Hematopoietic multipotent progenitor cell treated with erythropoietin and hydrocortisone succinate and interleukin-3 and kit ligand, for 4 days (in vitro differentiated cells): ENCODE measurements at regions not wholly inside any gene's neighbourhood (a gene's known extent, or its start where the extent isn't known, plus 50 kb on each side); places are given as distances from the start of the nearest gene placed in this dataset.
A peak's percentile ranks its signal among the peaks of the same experiment; 100 is the strongest.

ENCODE experiments used
- DNase-seq: peaks from one replicate; pipeline ENCODE4 v3.0.0-alpha.2; 2015

DNA sequence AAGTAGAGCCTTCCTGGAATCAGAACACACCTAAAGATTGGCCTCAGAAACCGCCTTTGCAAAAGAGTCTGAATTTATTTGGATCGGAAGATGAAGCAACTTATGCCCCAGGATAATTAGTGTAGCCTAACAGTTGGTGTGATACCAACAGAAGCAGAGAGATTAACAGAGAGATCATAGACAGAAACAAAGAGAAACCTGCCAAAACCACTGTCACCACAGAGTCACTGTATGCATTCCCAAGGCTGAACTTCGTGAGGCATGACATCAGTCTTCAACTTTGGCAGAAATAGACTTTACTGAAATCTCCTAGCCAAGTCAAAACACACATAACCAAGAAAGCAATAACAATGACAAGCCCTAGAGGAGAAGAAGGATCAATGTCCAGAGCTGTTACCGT, 361.8 kb downstream of the ELAVL2 start:
- DNase-seq = no peak

DNA sequence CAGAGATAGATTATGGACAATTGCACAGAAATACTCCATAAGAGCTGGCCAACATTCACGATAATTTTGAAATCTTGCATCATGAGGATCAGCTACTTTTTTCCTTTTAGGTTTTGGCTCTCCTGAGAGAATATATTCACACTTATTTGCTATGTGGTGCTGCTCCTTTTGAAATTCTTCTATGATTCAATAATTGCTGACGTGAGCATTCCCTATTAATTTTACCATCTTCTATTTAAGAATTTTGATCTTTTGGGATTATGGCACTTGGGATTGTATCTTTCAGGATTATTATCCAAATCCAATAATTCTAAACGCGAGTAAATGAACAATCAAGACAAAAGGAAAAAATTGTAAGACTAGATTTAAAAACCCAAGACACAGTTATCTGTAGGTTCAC, 358.8 kb downstream of the ELAVL2 start:
- no peak for DNase-seq

DNA sequence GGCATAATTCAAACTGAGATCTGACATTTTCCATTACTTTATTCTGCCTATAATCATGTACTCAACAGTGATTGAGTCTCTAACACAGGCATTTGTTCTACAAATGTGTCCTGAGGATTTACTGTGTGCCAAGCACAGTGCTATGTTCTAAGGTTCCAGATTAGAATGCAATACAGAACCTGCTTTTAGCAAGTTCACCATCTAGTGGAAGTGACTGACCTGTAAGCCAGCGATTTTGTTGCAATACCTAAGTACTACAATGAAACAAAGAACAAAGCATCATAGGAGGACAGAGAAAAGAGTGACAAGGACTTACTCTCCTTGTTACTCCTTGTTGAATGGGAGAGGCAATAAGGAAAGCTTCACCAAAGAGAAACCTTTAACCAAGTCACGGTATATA, 348.1 kb downstream of the ELAVL2 start:
- no peak for DNase-seq

DNA sequence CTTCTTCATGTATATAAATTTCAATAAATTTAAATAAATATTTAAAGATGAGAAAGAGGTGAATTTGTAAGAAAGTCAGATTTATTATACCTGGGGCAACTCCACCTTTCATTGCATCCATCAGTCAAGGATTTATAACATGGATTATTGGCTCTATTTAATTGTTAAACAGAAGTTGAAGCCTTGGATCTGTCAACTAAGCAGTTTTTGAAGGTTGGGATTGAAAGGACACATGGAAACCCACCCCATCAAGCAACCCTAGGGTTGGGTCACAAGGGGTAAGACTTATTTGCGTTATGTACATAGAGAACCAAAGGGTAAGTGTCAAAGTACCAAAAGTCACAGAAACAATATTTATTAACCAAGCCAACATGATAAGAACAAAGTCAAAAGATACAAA, 342.5 kb downstream of the ELAVL2 start:
- DNase-seq = no peak

DNA sequence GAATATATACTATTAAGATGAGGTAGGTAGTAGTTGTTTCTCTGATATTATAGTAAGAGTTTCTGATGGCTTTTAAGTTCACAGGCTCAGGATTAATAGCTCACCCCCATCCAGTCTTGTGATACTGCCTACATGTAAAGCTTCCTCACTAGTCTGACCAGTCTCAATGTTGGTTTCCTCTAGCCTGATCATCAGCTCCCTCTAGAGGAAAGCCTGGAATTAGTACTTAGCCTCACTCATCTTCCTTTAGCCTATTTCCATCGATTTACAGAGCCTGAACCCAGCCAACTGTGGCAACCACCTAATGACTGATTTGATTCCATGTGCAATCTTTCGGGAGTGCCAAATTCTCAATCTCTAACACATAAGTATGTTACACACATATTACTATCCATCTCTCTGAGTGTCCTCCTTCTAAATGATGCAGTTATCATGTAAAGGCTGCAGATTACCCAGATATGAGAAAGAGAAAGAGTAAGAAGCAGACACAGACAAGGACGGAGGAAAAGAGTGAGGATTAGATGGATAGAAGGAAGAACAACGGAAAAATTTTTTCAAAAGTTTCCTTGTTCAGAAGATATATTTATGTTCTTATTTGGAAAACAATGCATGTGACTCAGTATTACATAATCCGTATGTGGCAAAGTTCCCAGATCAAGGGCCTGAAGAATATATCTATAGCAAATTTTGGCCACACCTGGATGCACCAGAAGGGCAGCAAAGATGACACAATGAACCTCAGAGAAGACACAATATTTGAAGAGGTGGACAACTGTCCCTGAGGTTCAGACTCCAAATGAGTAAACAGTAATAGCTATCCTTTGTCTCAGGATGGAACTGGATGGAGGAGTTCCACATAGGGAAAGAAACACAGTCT, 333.7 kb downstream of the ELAVL2 start:
- peak; percentile 45 for DNase-seq

DNA sequence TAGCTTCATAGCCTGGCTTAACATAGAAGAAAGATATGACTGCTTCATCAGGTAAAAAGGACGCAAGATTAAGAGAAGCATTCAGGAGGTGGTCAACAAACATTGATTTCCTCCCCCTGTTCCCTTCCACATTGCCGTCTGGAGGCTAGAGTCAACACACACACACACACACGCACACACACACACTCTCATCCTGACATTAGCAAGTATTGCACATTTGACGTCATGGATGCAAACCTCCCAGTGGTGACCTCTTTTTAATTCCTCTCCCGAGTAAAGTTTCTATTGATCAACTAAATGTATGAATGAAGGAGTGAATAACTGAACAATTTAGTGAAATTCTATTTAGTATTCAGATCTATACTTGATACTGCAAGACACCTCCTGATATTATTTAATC, 332.8 kb downstream of the ELAVL2 start:
- DNase-seq = no peak

DNA sequence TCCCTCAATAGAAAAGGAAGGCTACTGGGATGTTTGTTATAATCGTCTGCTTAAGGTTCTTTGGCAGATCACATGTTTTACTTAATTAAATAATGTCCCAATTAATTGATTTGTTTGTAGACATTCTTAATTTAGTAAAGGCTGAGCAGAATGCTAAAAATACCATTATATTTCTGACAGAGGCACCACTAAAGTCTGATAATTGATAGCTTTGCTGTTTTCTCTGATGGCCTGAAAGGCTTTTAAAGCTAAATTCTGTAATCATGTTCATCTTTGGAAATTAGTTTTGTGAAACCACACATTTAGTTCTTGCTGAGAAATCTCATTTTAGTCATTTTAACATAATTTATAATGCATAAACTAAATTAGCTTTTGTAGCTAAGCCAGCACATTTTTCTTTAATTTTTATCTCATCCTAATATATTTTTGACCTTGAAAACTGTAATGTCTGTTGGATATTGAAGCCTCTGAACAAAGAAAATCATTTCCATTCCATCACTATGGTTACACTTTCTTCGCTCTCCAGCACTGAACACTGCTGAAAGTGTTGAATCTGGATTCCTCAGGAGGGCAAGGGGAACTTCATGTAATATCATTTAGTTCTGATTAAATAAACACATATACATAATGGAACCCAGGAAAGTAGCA, 329.4 kb downstream of the ELAVL2 start:
- no peak for DNase-seq

DNA sequence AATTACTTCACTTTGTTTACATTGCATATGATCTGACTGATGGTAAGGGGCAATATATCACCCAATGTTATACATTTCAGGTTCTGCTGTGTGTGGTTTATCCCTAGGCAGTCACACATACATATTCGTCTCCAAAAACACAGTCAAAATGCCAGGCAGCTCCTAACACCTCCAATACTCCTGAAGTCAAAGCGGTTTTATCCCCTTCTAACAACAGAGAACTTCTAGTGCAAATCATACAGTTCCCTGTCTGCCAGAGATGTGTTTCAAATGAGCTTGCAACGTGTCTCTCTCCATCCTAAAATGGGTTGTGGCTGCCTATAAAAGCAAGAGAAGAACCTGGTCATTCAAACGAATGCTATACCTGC, 328.9 kb downstream of the ELAVL2 start:
- DNase-seq = no peak

DNA sequence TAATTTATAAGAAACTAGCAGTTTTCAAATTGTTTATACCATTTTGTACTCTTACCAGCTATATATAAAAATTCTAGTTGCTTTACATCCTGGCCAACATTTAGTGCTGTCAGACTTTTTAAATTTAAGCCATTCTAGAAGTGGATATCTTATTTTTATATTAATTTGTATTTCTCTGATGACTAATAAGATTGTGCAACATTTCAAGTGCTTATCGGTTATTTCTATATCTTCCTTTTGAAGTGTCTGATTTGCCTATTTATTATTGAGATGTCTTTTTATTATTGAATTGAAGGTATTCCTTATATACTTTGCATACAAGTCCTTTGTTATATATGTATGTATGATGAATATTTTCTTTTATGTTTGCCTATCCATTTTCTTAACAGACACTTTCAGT, 324.0 kb downstream of the ELAVL2 start:
- no peak for DNase-seq

DNA sequence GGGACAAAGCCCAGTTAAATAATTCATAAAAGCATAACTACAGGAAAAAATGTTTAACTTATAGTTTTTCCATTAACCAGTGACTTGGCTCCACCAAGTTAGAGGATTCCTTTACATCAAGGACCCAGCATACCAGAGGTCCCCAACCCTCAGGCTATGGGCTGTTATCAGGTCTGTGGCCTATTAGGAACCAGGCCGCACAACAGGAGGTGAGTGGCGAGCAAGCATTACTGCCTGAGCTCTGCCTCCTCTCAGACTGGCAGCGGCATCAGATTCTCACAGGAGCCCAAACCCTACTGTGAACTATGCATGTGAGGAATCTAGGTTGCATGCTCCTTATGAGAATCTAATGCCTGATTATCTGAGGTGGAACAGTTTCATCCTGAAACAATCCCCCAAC, 303.1 kb downstream of the ELAVL2 start:
- no peak for DNase-seq

DNA sequence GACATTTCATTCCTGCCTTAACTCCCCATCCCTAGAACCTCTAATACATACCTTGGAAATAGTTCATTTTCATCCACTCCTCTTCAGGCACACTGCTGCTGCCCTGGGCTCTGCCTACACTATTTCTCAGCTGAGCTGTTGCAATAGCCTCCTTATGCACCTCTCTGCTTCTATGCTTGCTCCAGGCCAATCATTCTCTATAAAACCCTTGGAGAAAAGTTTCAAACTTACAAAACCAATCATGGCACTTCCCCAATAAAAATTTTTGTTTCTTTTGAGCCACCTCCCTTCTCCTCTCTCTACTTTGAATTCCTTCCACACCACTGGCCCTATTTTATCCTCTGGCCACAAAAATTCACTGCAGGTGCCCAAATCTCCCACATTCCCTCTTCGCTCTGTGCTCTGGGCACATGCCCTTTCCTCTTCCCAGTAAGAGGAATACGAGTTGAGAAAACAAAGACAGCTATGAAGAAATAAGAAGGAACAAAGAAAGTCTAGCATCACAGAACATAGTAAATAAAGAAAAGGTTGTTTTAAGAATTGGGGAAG, 301.4 kb downstream of the ELAVL2 start:
- DNase-seq = no peak

DNA sequence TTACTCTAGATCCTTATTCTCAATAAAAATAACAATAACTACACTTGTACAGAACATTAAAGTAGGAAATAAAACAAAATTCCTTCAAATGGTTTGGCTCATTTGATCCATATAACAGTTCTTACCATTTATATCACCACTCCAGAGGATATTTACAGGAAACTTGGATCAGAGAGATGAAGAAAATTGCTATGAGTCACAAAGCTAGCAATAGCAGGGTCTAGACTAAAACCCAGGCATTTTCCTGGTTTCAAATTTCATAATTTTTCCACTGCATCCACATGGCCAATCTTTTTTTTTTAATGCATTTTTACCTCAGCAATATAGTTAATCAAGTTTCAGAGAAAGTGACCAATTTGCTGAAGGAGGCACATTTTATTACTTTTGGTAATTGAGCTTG, 299.2 kb downstream of the ELAVL2 start:
- no peak for DNase-seq

DNA sequence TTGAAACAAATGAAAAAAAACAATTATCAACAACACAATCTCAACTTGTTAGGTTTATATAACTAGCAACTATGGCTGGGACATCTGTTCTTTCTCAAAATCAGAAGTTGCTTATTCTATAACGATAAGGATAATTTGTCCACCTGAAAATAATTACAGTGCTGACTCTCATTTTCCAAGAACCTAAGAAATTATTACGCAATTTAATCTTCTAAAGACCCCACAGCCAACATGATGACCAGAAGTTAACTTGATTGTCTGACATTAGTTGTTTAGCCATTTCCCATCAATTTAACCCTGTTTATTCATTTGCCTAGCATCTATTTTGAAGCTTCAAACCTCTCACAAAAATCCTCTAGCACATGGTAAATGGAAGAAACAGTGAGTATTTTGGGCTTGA, 293.8 kb downstream of the ELAVL2 start:
- DNase-seq = no peak

DNA sequence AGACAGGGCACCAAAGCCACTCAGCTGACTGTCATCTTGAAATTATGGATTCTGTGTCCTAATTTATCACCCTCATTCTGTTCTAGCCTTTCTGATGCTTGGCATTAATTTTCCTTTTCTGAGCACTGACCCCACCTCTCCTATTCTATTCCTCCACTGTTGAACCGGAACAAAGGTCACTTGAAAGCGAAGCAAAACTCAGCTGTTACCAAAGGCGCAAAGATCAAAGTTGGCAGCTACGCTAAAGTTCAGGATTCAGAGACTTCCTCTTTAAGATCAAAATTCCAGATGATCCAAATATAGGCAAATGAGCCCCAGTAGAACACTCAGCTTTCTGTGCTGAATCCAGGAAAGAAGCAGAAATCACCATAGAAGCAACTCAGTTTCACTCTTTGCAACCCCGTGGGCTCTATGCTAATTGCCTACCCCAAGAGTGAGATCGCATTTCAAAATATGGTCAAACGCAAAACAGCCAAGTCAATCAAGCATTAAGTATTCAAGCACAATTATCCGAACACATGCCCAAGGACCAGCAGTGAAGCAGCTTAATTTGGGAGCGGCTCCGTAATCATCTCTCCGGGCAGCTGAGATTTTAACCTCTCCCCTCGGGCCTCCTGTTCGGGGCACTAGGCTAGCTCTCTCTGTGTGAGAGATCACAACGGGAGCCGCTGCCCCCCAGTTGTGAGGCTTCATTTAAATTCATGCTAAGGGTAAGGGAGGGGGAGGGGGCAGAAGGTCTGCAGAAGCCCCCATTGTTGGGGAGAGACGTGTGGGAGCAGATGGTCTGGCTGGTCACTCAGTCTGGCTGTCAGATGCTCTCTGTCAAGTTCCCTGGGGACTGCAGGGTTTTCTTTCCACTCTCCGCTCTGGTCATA, 288.6 kb downstream of the ELAVL2 start:
- DNase-seq = no peak

DNA sequence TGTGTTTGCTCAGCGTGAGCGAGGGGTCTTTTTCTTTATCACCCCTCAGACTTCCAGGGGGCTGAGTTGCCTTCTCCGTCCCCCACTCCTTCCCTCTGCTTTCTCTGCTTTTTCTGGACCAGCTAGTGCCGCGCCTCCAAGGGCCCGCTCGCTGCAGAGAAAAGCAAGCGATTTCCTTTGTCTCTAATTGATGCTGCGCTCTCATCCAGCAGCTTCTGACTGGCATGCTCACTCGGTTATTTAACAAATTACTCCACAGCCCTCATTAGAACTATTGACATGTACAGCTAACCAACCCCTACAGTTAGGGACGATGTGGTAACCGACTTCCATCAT, 288.0 kb downstream of the ELAVL2 start:
- no peak for DNase-seq

DNA sequence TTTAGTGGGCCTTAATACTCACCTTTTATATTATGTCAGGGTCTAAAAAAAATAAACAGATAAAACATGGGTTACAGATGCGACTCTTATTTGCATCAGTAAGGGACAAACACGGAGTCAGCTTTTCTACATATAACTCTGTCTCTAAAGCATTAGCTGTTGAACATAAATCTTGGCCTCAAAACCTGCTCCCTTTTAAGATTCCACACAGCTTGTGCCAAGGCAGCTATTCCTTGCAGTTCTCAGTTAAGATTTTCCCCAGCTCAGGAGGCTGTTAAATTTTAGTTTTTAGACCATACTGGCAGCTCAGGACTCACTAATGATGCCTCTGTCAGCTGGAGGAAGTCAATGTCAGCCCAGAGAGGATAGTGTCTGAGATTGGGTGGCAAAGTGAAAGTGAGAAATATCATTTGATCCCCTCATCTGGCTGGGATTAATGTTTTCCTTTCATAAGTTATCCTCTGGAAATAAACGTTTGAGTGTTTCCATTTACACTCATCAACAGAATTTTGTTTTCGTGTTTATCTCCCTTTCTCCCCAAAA, 287.5 kb downstream of the ELAVL2 start:
- DNase-seq = no peak

DNA sequence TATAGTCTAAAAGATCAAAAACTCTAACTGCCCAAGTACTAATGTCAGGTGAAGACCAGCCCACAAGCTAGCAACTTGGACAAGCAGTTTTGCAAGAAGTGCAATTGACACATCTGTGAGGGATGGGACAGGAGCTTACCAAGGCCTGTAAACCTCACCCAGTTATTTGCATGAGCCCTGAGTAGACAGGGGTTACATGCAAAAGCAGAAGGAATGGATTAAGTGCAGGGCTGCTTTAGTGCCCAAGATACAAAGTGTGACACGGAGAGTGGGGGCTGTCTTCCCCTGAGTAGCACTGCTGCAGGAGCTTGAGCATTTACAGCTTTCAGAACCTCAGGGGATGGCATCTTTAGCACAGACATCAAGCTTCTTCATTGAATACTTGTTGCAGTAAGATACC, 286.7 kb downstream of the ELAVL2 start:
- DNase-seq = no peak

DNA sequence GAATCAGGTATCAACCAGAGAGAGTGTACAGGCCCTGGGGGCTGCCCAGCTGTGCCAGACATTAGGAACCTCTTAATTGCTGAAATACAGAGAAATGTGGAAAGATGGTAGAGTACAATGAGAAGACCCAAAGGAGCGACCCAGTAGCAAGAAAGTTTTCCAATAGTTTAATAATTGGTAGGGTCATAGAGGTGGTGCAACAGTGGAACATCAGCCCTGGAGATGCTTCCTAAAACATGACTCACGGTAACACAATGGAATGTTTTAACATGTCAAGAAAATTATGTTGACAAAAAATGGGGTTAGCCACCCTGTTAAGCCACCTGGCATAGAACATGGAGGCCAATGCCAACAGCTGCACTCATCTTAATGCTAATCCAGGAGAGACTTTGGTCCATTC, 284.1 kb downstream of the ELAVL2 start:
- no peak for DNase-seq

DNA sequence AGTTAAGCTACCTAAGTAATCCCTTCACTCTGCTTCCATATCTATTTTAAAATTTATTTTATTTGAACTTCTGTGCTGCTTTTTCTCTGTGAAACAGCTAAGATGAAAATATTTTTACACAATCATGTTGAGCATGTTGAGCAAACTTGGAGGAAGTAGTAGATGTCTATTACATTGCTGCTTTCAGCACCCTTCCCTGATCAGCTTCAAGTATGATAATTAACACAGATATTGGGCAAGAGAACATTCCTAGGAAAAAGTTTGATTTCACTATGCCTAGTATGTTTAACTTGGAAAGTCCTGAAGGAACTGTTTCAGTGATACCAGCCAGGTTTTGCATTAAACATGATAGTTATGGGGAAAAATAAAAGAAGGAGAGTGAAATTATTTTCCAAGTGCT, 283.6 kb downstream of the ELAVL2 start:
- DNase-seq = no peak

DNA sequence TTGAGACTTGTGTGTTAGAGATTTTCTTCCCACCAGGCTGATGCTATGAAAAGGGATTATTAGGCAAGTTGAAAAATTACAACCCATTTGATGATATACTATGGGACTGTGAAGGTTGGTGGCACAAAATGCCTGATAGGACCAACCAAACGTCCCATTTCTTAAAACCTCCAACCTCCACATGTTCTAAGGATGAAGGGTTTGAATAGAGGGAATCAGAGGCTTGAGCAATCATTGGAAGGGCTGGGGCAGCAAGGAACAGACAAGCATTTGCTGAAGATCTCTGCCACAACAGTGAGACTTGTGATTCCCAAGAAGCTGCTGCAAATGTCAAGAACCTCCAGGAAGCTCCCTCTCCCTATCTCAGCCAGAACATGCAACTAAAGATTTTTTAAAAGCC, 283.1 kb downstream of the ELAVL2 start:
- no peak for DNase-seq

DNA sequence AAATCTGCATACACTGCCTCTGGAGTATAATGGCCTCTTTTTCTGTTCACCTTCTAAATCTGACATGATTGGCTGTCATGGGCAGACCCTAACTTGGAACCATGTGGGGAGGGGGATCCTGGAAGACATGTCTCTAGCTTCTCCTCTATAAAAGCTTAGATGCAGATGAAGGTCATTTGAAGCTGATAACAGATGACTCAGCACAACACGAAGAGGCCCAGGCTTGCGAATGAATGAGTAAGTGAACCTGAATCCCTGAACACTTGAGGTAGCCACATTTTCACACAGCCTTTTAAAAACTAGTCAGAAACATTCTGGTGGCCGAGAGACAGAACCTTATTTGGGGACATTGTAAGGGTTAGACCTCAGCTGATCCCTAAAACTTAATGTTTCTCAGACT, 282.6 kb downstream of the ELAVL2 start:
- DNase-seq = no peak

DNA sequence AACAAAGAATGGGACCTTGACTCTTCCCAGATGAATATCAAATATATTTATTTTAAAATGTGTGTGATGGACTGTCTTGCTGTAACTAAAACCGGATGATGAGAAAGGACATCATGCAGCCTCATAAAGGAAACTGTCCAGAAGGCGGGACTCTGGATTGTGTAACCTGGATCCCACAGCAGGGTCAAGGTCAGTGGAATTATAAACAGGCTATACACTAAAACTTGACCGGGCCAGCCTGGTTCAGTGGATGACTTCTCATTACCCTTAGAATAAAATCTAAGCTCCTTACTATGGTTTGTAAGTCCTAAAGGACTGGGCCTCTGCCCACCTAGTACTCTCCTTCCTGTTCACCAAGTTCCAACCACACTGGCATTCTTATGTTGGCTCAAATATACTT, 280.3 kb downstream of the ELAVL2 start:
- DNase-seq = no peak

DNA sequence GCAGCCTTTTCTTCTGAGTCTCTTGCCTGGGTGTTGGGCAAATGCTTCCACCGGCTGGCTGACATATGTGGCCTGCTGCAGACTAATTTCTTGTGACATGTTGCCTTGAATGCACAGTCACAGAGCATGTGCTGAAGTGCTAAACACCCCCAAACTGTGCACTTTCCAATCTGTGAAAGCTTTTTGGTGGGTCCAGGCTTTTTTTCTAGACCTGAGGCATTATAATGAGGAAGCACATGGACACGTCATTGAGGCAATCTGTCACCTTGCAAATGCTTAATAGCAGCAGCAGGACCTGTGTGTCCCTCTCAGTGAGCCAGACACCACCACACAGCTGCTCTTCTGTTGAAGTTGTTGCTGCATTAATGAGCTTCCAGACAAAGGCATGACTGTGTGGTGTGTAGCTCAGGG, 274.7 kb downstream of the ELAVL2 start:
- DNase-seq = no peak
